NT2/D1 (cell line): ENCODE measurements at regions not wholly inside any gene's neighbourhood (a gene's known extent, or its start where the extent isn't known, plus 50 kb on each side); places are given as distances from the start of the nearest gene placed in this dataset.
"Not testable (repeated sequence)": the region's sequence is repeated elsewhere in the genome, so short reads cannot be mapped to it uniquely, and the experiment has no call there.

Experiments used
- DNase-seq: peaks from one replicate; pipeline ENCODE4 v3.0.0-alpha.2; 2011; ENCODE audit warnings: low read depth, low spot score
- H3K27me3 ChIP-seq: 2 replicates; pipeline ENCODE4 v1.6.0; 2011; ENCODE audit warnings: mild to moderate bottlenecking; ENCODE audit not compliant: insufficient read length, insufficient read depth
- H3K36me3 ChIP-seq: 2 replicates; pipeline ENCODE4 v1.6.1; 2011; ENCODE audit warnings: mild to moderate bottlenecking, low read length, mixed read lengths; ENCODE audit not compliant: insufficient read depth, insufficient read length
- H3K4me1 ChIP-seq: 2 replicates; pipeline ENCODE4 v1.5.1; 2011; ENCODE audit not compliant: insufficient read depth, insufficient read length
- H3K4me3 ChIP-seq: 2 replicates; pipeline ENCODE4 v1.5.1; 2011; ENCODE audit warnings: low read depth; ENCODE audit not compliant: insufficient read length
- H3K9ac ChIP-seq: 2 replicates; pipeline ENCODE4 v1.6.0; 2011; ENCODE audit warnings: low read depth; ENCODE audit not compliant: insufficient read length
- H3K9me3 ChIP-seq: 2 replicates; pipeline ENCODE4 v1.5.1; 2011; ENCODE audit warnings: mild to moderate bottlenecking, low read length; ENCODE audit not compliant: insufficient read depth
- SUZ12 ChIP-seq: IDR thresholded peaks from 2 replicates; pipeline ENCODE4 v1.6.1; 2011; ENCODE audit not compliant: insufficient read length, insufficient read depth; ENCODE audit errors: extremely low read depth
- YY1 ChIP-seq: IDR thresholded peaks from 2 replicates; pipeline ENCODE4 v1.6.1; 2011; ENCODE audit not compliant: insufficient read length, insufficient read depth
- ZNF274 ChIP-seq: IDR thresholded peaks from 2 replicates; pipeline ENCODE4 v1.6.1; 2011; ENCODE audit warnings: mild to moderate bottlenecking, low read depth, low read length

GRCh38 chrX:81857192-81857591, 655.3 kb downstream of the SH3BGRL start:
- H3K9ac ChIP-seq: no peak overlapping the region
- DNase-seq: no peak
- no peak overlapping the region for H3K4me3 ChIP-seq
- H3K36me3 ChIP-seq: no peaks in the 10 kb centered on the region
- no peaks in the 10 kb centered on the region for H3K27me3 ChIP-seq
- TF ChIP-seq YY1 (no peak), SUZ12 (no peak), ZNF274 (no peak)
- no peaks in the 10 kb centered on the region for H3K9me3 ChIP-seq
- H3K4me1 ChIP-seq: no peaks in the 10 kb centered on the region

GRCh38 chrX:81866873-81867272, 665.0 kb downstream of the SH3BGRL start:
- TF ChIP-seq SUZ12 (no peak), YY1 (no peak), ZNF274 (no peak)
- Histone ChIP-seq H3K36me3 (no peaks in the 10 kb centered on the region), H3K9ac (no peak overlapping the region), H3K27me3 (no peaks in the 10 kb centered on the region), H3K4me3 (no peak overlapping the region), H3K4me1 (no peaks in the 10 kb centered on the region), H3K9me3 (peaks cover 20% of the 10 kb centered on the region; the same call in 1 of the 2 replicates)
- DNase-seq: no peak

- Histone ChIP-seq H3K27me3 (no peaks in the 10 kb centered on the region), H3K4me3 (no peak overlapping the region), H3K36me3 (no peaks in the 10 kb centered on the region), H3K9me3 (peaks cover 20% of the 10 kb centered on the region; the same call in 1 of the 2 replicates), H3K4me1 (no peaks in the 10 kb centered on the region), H3K9ac (no peak overlapping the region)
- DNase-seq: no peak
- TF ChIP-seq YY1 (no peak), SUZ12 (no peak), ZNF274 (no peak)
These were observed 667.1 kb downstream of the SH3BGRL start for GRCh38 chrX:81868979-81869378.

GRCh38 chrX:81874807-81875206, 672.9 kb downstream of the SH3BGRL start:
- no peaks in the 10 kb centered on the region for H3K36me3 ChIP-seq
- no peaks in the 10 kb centered on the region for H3K27me3 ChIP-seq
- no peaks in the 10 kb centered on the region for H3K4me1 ChIP-seq
- no peak overlapping the region for H3K4me3 ChIP-seq
- peaks cover 17% of the 10 kb centered on the region; the same call in 1 of the 2 replicates for H3K9me3 ChIP-seq
- TF ChIP-seq SUZ12: no peak
- no peak for TF ChIP-seq YY1
- TF ChIP-seq ZNF274: no peak
- H3K9ac ChIP-seq: no peak overlapping the region
- DNase-seq: no peak

GRCh38 chrX:81875800-81876199, 673.9 kb downstream of the SH3BGRL start:
- Histone ChIP-seq H3K9me3 (peaks cover 17% of the 10 kb centered on the region; the same call in 1 of the 2 replicates), H3K9ac (no peak overlapping the region), H3K4me1 (no peaks in the 10 kb centered on the region), H3K4me3 (no peak overlapping the region), H3K36me3 (no peaks in the 10 kb centered on the region), H3K27me3 (no peaks in the 10 kb centered on the region)
- no peak for DNase-seq
- TF ChIP-seq SUZ12: no peak
- TF ChIP-seq YY1: no peak
- no peak for TF ChIP-seq ZNF274

- TF ChIP-seq SUZ12: no peak
- no peak for TF ChIP-seq ZNF274
- no peak for TF ChIP-seq YY1
- Histone ChIP-seq H3K4me3 (no peak overlapping the region), H3K4me1 (no peaks in the 10 kb centered on the region), H3K36me3 (no peaks in the 10 kb centered on the region), H3K27me3 (no peaks in the 10 kb centered on the region), H3K9ac (no peak overlapping the region), H3K9me3 (peaks cover 13% of the 10 kb centered on the region; the same call in 1 of the 2 replicates)
- no peak for DNase-seq
These were observed 674.5 kb downstream of the SH3BGRL start for GRCh38 chrX:81876437-81876836.

GRCh38 chrX:81890521-81890920, 688.6 kb downstream of the SH3BGRL start:
- Histone ChIP-seq H3K9ac (no peak overlapping the region), H3K27me3 (no peaks in the 10 kb centered on the region), H3K4me1 (no peaks in the 10 kb centered on the region), H3K36me3 (no peaks in the 10 kb centered on the region), H3K9me3 (no peaks in the 10 kb centered on the region), H3K4me3 (no peak overlapping the region)
- DNase-seq: no peak
- no peak for TF ChIP-seq YY1

GRCh38 chrX:81900522-81900921, 698.6 kb downstream of the SH3BGRL start:
- Histone ChIP-seq H3K27me3 (no peaks in the 10 kb centered on the region), H3K36me3 (no peaks in the 10 kb centered on the region), H3K9ac (no peak overlapping the region), H3K9me3 (no peaks in the 10 kb centered on the region), H3K4me3 (no peak overlapping the region), H3K4me1 (no peaks in the 10 kb centered on the region)
- DNase-seq: no peak
- TF ChIP-seq SUZ12 (no peak), ZNF274 (no peak), YY1 (no peak)

- no peaks in the 10 kb centered on the region for H3K4me1 ChIP-seq
- no peak for TF ChIP-seq SUZ12
- TF ChIP-seq YY1: no peak
- TF ChIP-seq ZNF274: no peak
- no peaks in the 10 kb centered on the region for H3K27me3 ChIP-seq
- no peak for DNase-seq
- no peaks in the 10 kb centered on the region for H3K36me3 ChIP-seq
- no peak overlapping the region for H3K9ac ChIP-seq
- no peak overlapping the region for H3K4me3 ChIP-seq
- no peaks in the 10 kb centered on the region for H3K9me3 ChIP-seq
These were observed 723.9 kb downstream of the SH3BGRL start for GRCh38 chrX:81925812-81926211.

- not testable (repeated sequence) for H3K4me3 ChIP-seq, DNase-seq, H3K9ac ChIP-seq, H3K27me3 ChIP-seq, H3K4me1 ChIP-seq, H3K9me3 ChIP-seq, H3K36me3 ChIP-seq
These were observed 744.0 kb downstream of the SH3BGRL start for GRCh38 chrX:81945911-81946310.
